ENCODE measurements at regions not wholly inside any gene's neighbourhood (a gene's known extent, or its start where the extent isn't known, plus 50 kb on each side); places are given as distances from the start of the nearest gene placed in this dataset.
"Not testable (repeated sequence)": the region's sequence is repeated elsewhere in the genome, so short reads cannot be mapped to it uniquely, and the experiment has no call there.

DNA sequence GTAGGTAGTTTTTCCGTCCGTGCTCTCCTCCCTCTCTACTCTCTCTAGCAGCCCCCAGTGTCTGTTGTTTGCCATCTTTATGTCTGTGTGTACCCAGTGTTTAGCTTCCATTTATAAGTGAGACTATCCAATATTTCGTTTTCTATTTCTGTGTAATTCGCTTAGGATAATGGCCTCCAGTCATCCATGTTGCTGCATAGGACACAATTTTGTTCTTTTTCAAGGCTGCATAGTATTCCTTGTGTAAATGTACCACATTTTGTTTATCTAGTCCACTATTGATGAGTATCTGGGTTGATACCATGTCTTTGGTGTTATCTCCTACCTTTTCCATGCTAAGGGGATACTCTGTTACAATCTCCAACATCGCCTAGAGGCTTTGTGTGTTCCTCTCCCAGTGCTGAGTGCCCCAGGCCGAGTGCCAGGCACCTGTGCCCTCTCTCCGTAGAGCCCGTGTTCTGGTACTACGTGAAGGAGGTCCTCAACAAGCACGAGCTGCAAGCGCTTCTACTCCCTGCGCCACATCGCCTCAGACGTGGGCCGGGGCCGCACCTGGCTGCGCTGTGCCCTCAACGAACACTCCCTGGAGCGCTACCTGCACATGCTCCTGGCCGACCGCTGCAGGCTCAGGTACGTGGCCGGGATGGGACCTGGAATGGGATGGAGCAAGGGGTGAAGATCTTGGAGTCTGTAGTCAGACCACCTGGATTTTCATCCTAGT lies 51.0 kb downstream of the NPIPB11 start:
- DNase-seq, result not testable (repeated sequence)

DNA sequence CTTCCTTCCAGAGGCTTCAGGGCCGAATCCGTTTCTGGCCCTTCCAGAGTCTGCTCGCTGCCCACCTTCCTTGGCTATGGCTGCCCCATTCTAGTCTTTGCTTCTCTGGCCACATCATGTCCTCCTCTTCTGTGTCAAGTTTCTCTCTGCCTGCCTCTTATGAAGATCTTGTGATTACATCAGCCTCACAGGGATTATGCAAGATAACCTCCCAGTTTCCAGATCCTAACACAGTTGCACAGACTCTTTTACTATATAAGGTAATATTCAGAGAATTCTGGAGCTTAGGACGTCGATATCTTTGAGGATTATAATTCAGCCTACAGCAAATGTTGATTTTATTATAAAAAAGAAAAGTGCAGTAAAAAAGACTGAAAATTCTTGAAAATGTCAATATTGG lies 52.1 kb downstream of the NPIPB11 start:
- not testable (repeated sequence) for DNase-seq

GRCh38 chr16:29352617-29352999 lies 53.9 kb downstream of the NPIPB11 start:
- DNase-seq, result not testable (repeated sequence)

GRCh38 chr16:29351970-29352616 lies 54.4 kb downstream of the NPIPB11 start:
- DNase-seq, result not testable (repeated sequence)

DNA sequence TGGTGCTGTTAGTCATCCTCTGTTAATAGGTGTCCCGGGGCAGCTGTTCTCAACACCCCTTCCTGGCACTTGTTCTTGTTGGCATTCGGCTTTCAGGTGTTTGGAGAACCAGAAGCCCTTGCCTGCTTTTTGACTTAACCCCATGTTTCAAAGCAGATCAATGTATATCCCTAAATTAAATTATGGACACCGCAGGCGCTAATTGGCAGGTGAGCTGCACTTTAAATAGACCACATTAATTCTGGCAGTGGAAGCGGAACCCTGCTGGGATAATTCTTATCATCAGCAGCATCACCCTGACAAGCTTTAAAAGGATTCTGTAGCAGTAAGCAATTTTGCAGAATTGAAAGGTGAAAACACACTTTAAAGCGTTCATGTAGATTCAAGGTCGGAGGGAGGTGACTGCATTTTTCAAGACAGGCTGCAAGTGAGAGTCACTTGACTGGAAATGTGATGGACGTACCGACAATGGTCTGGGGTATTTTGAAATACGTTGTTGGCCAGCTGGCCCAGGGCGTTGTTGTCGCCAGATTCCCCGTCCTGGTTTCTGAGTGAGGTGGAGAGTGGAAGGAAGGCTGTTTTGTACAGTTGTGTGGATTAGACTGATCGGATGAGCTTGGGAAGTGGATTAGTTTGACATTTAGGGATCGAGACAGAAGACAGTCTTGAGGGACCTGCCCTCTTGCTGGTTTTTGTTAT lies 55.1 kb downstream of the NPIPB11 start:
- DNase-seq, result not testable (repeated sequence)

- DNase-seq, result not testable (repeated sequence)
These were observed 56.5 kb downstream of the NPIPB11 start for GRCh38 chr16:29349966-29350365.

DNA sequence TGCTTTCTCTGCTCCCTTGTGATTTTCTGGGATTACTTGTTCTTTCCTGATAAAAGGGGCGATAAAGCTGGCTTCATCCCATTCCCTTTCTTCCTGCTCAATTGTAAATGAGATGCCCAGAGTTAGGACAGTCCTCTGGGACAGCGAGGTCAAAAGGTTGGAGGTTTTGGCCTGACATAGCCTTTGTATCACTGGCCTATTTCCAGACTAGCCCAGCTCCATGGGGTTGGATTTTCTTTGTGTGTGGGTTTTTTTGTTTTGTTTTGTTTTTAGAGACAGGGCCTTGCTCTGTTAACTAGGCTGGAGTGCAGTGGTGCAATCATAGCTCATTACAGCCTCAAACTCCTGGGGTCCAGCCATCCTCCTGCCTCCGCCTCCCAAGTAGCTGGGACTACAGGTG lies 57.8 kb downstream of the NPIPB11 start:
- not testable (repeated sequence) for DNase-seq

- DNase-seq, result not testable (repeated sequence)
These were observed 58.3 kb downstream of the NPIPB11 start for GRCh38 chr16:29348123-29348690.

DNA sequence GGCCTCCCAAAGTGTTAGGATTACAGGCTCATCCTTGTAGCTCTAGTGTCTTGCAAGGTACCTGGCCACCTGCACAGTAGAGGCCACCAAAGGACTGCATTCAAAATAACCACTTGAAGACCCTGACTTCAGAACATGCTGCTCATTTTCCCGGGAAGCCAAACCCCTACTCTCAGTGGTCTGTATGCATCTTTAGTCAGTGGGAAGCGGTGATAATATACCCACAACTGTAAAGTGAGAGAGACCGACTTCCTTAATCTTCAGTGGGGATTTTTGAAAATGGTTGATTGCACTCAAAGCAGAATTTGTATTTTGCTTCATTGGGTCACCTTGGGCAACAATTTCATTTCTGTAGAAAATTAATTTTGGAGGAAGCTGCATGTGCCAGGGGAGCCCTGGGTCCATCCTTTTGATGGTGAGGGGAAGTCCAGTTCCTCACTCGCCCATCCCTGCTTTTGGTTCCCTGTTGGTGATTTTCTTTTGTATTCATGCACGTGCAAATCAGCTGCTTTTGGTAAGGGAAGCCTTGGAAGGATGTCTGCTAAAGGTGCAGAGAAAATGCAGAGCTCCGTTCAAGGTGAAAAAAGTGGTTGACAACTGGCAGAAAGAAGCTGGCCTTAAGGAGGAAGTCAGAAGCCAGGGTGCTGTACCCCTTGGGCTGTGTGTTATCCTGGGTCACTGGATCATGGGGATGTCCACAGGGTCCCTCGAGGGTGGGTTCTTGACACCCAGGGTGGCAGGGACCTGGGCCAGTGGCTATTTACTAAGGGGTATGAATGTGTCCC lies 59.5 kb downstream of the NPIPB11 start:
- DNase-seq, result not testable (repeated sequence)

GRCh38 chr16:29346203-29346602 lies 60.3 kb downstream of the NPIPB11 start:
- DNase-seq, result not testable (repeated sequence)

GRCh38 chr16:29342937-29343336 lies 63.6 kb downstream of the NPIPB11 start:
- not testable (repeated sequence) for DNase-seq

DNA sequence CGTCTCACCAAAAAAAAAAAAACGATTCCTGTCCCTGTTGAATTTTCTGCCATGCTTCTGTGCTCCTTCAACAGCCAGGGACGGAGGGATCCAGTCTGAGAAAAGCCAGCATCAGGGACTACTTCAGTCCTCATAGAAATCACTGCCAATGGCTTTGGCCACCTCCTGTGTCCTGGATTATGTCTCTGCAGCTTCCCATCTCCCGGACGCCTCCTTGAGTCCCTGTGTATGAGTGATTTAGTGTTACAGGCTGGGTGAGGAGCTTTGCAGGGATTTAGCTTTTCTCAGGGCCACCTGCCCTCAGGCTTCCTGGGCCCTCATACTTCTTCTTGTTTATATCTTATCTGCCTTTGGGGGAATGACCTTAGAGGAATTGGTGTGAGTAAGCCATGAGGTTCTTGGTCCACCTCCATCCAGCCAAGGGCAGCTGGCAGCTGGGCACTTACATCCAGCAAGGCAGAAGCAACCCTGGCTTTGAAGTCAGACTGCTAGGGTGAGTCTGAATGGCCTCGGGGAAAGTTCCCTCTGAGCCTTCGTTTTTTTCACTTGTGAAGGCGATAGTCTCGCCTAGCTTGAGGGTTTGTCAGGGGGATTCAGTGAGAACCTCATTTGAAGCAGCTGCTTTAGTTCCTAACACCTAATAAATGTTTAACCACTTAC lies 65.6 kb downstream of the NPIPB11 start:
- DNase-seq, result not testable (repeated sequence)

DNA sequence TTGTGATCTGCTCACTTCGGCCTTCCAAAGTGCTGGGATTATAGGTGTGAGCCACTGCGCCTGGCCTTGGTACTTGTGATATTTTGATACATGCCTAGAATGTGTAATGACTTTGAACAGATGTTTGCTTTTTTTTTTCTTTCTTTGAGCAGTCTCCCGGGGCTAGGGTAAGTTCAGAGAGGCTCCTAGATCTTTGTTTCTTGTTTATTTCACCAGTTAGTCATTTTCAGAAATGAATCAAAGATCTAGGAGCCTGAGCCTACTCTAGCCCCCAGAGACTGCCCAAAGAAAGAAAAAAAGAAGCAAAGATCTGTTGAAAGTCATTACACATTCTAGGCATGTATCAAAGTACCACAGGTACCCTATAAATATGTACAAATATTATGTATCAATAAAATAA lies 66.3 kb downstream of the NPIPB11 start:
- DNase-seq, result not testable (repeated sequence)

- DNase-seq, result not testable (repeated sequence)
These were observed 67.5 kb downstream of the NPIPB11 start for GRCh38 chr16:29338821-29339700.

DNA sequence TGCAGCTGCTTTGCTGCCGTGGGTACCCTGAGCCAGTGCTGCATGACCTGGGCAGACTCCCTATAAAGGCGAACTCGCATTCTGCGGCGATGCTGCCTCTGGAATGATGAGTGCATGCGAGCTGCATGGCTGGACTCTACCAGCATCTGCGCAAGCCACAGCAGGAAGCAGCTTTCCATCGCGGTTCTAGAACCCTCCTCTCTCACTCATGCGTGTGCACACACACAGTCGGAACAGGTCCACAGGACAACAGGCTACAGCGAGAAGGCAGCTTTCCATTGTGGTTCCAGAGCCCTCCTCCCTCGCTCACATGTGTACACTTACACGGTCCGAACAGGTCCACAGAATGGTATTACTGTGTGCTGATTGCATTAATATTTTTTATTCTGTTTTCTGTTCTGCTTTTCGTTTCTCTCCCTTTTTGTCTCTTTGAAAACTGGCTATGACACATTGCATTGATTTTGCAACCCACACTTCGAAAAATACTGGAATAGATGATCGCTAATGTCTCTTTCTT lies 69.1 kb downstream of the NPIPB11 start:
- DNase-seq, result not testable (repeated sequence)

- DNase-seq, result not testable (repeated sequence)
These were observed 71.0 kb downstream of the NPIPB11 start for GRCh38 chr16:29335549-29335846.

- not testable (repeated sequence) for DNase-seq
These were observed 71.5 kb downstream of the NPIPB11 start for GRCh38 chr16:29334776-29335548.

- DNase-seq, result not testable (repeated sequence)
These were observed 72.9 kb downstream of the NPIPB11 start for GRCh38 chr16:29333492-29334097.

- DNase-seq, result not testable (repeated sequence)
These were observed 75.9 kb downstream of the NPIPB11 start for GRCh38 chr16:29330623-29331022.

GRCh38 chr16:29328528-29328927 lies 78.0 kb downstream of the NPIPB11 start:
- not testable (repeated sequence) for DNase-seq
